ENCODE measurements at regions not wholly inside any gene's neighbourhood (a gene's known extent, or its start where the extent isn't known, plus 50 kb on each side); places are given as distances from the start of the nearest gene placed in this dataset.

DNA sequence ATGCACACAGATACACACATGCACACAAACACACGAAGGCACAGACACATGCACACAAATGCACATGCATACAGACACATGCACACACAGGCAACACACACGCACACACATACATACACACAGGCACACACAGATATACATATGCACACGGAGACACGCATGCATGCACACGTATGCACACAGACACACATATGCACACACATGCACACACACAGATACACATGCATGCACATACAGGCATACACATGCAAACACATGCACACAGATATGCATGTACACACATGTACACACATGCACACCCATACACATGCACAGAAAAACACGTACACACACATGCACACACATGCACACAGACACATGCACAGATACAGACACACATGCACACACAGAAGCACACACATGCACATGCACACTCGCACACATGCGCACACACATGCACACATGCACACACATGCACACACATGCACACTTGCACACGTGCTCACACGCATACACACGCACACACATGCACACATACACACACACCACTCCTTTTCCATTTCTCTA, 70.8 kb upstream of the ALDH3B2 start:
- TF ChIP-seq NFRKB (IDR thresholded peaks at IDR 0.05) = no peak
- no peak for TF ChIP-seq FOXM1 (IDR thresholded peaks at IDR 0.05; ENCODE audit: borderline replicate concordance)
- TF ChIP-seq SP1 (IDR thresholded peaks at IDR 0.05) = no peak
- TF ChIP-seq, protein P1, sequence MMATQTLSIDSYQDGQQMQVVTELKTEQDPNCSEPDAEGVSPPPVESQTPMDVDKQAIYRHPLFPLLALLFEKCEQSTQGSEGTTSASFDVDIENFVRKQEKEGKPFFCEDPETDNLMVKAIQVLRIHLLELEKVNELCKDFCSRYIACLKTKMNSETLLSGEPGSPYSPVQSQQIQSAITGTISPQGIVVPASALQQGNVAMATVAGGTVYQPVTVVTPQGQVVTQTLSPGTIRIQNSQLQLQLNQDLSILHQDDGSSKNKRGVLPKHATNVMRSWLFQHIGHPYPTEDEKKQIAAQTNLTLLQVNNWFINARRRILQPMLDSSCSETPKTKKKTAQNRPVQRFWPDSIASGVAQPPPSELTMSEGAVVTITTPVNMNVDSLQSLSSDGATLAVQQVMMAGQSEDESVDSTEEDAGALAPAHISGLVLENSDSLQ (IDR thresholded peaks at IDR 0.05) = no peak
- TF ChIP-seq ELF4 (IDR thresholded peaks at IDR 0.05) = no peak
- TF ChIP-seq SUZ12 (IDR thresholded peaks at IDR 0.05) = no peak
- TF ChIP-seq CTBP1 (IDR thresholded peaks at IDR 0.05; ENCODE audit: borderline replicate concordance) = no peak
- no peak for TF ChIP-seq L3MBTL2 (conservative IDR thresholded peaks at IDR 0.05)
- no peak for TF ChIP-seq FOXA1 (IDR thresholded peaks at IDR 0.05)
- no peak for TF ChIP-seq LEF1 (IDR thresholded peaks at IDR 0.05; ENCODE audit: borderline replicate concordance)

All from HEK293T (cell line).